ENCODE measurements at regions not wholly inside any gene's neighbourhood (a gene's known extent, or its start where the extent isn't known, plus 50 kb on each side); places are given as distances from the start of the nearest gene placed in this dataset.

DNA sequence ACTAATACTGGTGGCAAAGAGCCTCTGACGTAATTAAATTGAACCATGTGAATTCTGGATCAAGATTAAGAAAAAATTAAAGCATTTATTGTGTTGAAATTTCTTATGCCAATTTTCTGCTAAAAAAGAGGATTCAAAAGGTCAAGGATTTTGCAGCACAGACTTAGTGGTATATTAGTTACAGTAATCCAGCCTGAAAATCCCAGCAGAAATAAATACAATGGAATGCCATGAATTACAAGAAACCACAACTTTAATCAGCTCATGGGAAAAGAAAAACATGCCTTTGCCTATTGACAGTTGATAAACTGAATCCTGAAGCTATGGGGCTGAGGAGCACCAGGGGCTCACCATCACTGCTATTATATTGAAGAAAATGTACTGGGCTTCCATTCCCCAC, 114.8 kb upstream of the SATB2 start (continued):
- TF ChIP-seq BRF2 (CRISPR knock-in tag; IDR thresholded peaks at IDR 0.05): no peak
- TF ChIP-seq, protein P1, sequence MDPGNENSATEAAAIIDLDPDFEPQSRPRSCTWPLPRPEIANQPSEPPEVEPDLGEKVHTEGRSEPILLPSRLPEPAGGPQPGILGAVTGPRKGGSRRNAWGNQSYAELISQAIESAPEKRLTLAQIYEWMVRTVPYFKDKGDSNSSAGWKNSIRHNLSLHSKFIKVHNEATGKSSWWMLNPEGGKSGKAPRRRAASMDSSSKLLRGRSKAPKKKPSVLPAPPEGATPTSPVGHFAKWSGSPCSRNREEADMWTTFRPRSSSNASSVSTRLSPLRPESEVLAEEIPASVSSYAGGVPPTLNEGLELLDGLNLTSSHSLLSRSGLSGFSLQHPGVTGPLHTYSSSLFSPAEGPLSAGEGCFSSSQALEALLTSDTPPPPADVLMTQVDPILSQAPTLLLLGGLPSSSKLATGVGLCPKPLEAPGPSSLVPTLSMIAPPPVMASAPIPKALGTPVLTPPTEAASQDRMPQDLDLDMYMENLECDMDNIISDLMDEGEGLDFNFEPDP (CRISPR knock-in tag; conservative IDR thresholded peaks at IDR 0.05): no peak

- in situ Hi-C loops (cut with HindIII; ENCODE audit: extremely low pct_ligation_motif_present, low pct_unique_long_range_greater_than_20kb): no loop called here
- H3K79me2 ChIP-seq (ENCODE audit: insufficient read depth, low read length): no peaks in the 10 kb centered on the region
- intact Hi-C loops (cut with micrococcal nuclease; ENCODE audit: unreplicated experiment): no loop called here
- H4K20me1 ChIP-seq (ENCODE audit: insufficient read depth, low read length): no peaks in the 10 kb centered on the region
- no peak overlapping the region for H3K9ac ChIP-seq (ENCODE audit: insufficient read depth, low read depth, low read length)
- no peak overlapping the region for H2AFZ ChIP-seq (ENCODE audit: low read length)
- FAIRE-seq (no peak), ATAC-seq (no peak), DNase-seq (ENCODE audit: low spot score) (no peak)
- no peak overlapping the region for H3K4me2 ChIP-seq (ENCODE audit: low read depth, low read length)
- no peak overlapping the region for H3K4me3 ChIP-seq (replicated peaks in 1 of 3; ENCODE audit: insufficient read depth in 1 of 3, low read depth in 2 of 3, low read length in 3 of 3)
- no peak overlapping the region for H3K27ac ChIP-seq (ENCODE audit: extremely low read length, insufficient read depth, low read length)
- no peaks in the 10 kb centered on the region; a peak in 1 of 5 replicates for H3K27me3 ChIP-seq (ENCODE audit: control insufficient read depth in 1 of 2, insufficient read depth in 2 of 2, low read length in 2 of 2)
- ChIA-PET CTCF (ENCODE audit: low intra/inter-chr PET ratio, low total read pairs) (no interaction called here), POLR2A (no interaction called here)
- no peaks in the 10 kb centered on the region for H3K9me3 ChIP-seq (ENCODE audit: low read length)
- no peaks in the 10 kb centered on the region for H3K36me3 ChIP-seq (replicated peaks in 1 of 2; ENCODE audit: control insufficient read depth in 1 of 2, insufficient read depth in 2 of 2, low read length in 2 of 2)
- H3K4me1 ChIP-seq (ENCODE audit: insufficient read depth, low read length): no peaks in the 10 kb centered on the region
- TF ChIP-seq HOXD1 (CRISPR knock-in tag; IDR thresholded peaks at IDR 0.05) (no peak), HNRNPLL (IDR thresholded peaks at IDR 0.05; ENCODE audit: low read depth, low read length, poor library complexity, severe bottlenecking) (no peak)
- 5% methylated on average over 2 of the region's 2 CpGs for WGBS (ENCODE audit: low lambda C conversion rate)
- BruUV-seq (replicated peaks): no TSS peak
Observed at GRCh38 chr2:199570934-199571333, 113.2 kb upstream of the SATB2 start.

DNA sequence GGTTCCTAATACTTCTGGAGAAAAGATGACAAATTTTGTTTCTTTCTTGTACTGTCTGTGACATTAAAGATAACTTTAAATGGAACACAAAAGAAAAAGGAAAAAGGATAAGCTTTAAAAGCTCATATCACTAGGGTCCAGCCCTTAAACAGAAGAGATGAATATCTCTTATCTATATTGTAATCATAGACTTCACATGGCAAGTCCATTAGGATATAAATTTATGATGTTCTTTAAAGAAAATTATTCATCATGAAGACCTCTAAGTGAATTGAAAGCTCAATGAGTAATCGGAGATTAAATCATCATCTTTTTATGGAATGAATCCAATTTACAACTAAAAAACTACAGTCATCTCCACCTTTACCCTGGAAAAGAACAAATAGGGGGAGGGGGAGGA, 111.6 kb upstream of the SATB2 start:
- intact Hi-C loops (cut with micrococcal nuclease; ENCODE audit: unreplicated experiment) (no loop called here), in situ Hi-C loops (cut with HindIII; ENCODE audit: extremely low pct_ligation_motif_present, low pct_unique_long_range_greater_than_20kb) (no loop called here)
- BruUV-seq (replicated peaks): no TSS peak
- TF ChIP-seq RNF2 (conservative IDR thresholded peaks at IDR 0.05; ENCODE audit: low read depth) (no peak), ZNF709 (CRISPR knock-in tag; IDR thresholded peaks at IDR 0.05) (no peak), CBX1 (IDR thresholded peaks at IDR 0.05; ENCODE audit: low read depth) (no peak), TBX2 (CRISPR knock-in tag; IDR thresholded peaks at IDR 0.05; ENCODE audit: borderline replicate concordance) (no peak)
- FAIRE-seq: no peak
- no peak for DNase-seq (ENCODE audit: low spot score)
- no peaks in the 10 kb centered on the region; a peak in 1 of 5 replicates for H3K27me3 ChIP-seq (ENCODE audit: control insufficient read depth in 1 of 2, insufficient read depth in 2 of 2, low read length in 2 of 2)
- H3K9me3 ChIP-seq (ENCODE audit: low read length): no peaks in the 10 kb centered on the region
- WGBS (ENCODE audit: low lambda C conversion rate): 0% methylated on average over 1 of the region's 1 CpG
- POLR2A ChIA-PET: no interaction called here
- H3K9ac ChIP-seq (ENCODE audit: insufficient read depth, low read depth, low read length): no peak overlapping the region
- no peaks in the 10 kb centered on the region for H4K20me1 ChIP-seq (ENCODE audit: insufficient read depth, low read length)
- H3K4me3 ChIP-seq (replicated peaks in 1 of 3; ENCODE audit: insufficient read depth in 1 of 3, low read depth in 2 of 3, low read length in 3 of 3): no peak overlapping the region
- no peak overlapping the region for H3K27ac ChIP-seq (ENCODE audit: extremely low read length, insufficient read depth, low read length)
- CTCF ChIA-PET (ENCODE audit: low intra/inter-chr PET ratio, low total read pairs): no interaction called here
- H3K4me1 ChIP-seq (ENCODE audit: insufficient read depth, low read length): no peaks in the 10 kb centered on the region
- H3K79me2 ChIP-seq (ENCODE audit: insufficient read depth, low read length): no peaks in the 10 kb centered on the region
- no peak for ATAC-seq
- no peak overlapping the region for H3K4me2 ChIP-seq (ENCODE audit: low read depth, low read length)
- no peaks in the 10 kb centered on the region for H3K36me3 ChIP-seq (replicated peaks in 1 of 2; ENCODE audit: control insufficient read depth in 1 of 2, insufficient read depth in 2 of 2, low read length in 2 of 2)
- H2AFZ ChIP-seq (ENCODE audit: low read length): no peak overlapping the region
